Fibroblast of lung (primary cell): ENCODE measurements at regions not wholly inside any gene's neighbourhood (a gene's known extent, or its start where the extent isn't known, plus 50 kb on each side); places are given as distances from the start of the nearest gene placed in this dataset.

Experiments
- CTCF ChIP-seq, 2 donors: IDR thresholded peaks in 1 of 2; conservative IDR thresholded peaks in 1 of 2; 1 replicate in 1 of 2; 2 replicates in 1 of 2; pipeline ENCODE4 v1.5.1; 2011 to 2012; ENCODE audit warnings: low read length in 2 of 2, control low read depth in 1 of 2, inconsistent platforms in 1 of 2, low read depth in 1 of 2, mild to moderate bottlenecking in 1 of 2
- EZH2 ChIP-seq: IDR thresholded peaks from 2 replicates; pipeline ENCODE4 v1.5.1; 2012; ENCODE audit warnings: low read length, control low read depth, mild to moderate bottlenecking; ENCODE audit errors: missing control alignments

GRCh38 chrX:42485601-42486000, 292.4 kb downstream of the PPP1R2C start:
- TF ChIP-seq CTCF (conservative IDR thresholded peaks at IDR 0.05 in 1 of 2, IDR thresholded peaks at IDR 0.05 in 1 of 2; ENCODE audit: low read depth in 1 of 2, low read length in 2 of 2) (no peak), EZH2 (no peak)
